ENCODE measurements at regions not wholly inside any gene's neighbourhood (a gene's known extent, or its start where the extent isn't known, plus 50 kb on each side); places are given as distances from the start of the nearest gene placed in this dataset.
A peak's percentile ranks its signal among the peaks of the same experiment; 100 is the strongest.

DNA sequence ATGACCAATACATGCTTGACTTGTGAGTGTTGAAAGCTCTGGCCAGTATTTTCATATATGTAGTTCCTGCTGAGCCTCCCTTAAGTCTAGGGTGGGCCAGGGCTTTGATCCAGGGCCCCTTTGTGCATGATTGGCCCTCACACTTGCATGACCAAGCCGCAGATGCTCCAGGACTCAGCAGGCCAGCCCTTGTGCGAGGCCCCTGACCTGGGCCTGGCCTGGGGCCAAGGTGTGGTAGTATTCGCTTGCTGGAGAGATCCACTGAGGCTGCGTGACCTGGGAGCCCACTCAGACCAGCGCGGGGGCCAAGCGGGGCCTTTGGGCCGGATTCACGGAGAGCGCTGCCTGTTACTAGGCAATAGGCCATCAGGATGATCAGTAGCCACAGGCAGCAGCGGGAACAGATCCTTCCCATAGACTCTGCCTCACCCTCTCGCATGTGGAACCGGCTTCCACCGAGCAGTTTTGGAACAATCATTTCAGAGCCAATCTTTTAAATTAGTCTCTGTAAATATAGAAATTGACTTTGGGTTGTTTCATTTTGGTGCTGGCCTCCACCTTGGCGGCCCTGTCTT, 79.0 kb upstream of the PTCH1 start:
- H3K36me3 ChIP-seq: no peaks in the 10 kb centered on the region
- H3K4me1 ChIP-seq (replicated peaks): no peaks in the 10 kb centered on the region
- no peak overlapping the region for H3K4me3 ChIP-seq
- no peak for DNase-seq (ENCODE audit: low read depth in 1 of 2, low spot score in 2 of 2)
- no peaks in the 10 kb centered on the region for H3K27me3 ChIP-seq (replicated peaks)
- no peak overlapping the region for H3K27ac ChIP-seq
- no peaks in the 10 kb centered on the region for H3K9me3 ChIP-seq (replicated peaks)

DNA sequence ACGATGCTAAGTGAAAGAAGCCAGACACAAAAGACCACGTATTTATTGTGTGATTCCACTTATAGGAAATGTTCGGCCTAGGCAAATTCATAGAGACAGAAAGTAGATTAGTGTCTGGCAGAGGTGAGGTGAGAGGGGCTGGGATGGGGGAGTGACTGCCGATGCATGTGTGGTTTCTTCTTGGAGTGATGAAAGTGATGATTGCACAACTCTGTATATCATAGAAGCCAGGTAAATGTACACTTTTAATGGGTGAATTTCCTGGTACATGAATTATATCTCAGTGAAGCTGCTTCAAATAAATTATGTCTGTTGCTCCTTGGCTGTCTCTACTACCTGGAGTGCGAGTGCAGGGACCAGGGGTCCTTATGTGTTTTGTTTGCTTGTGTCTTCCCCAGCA, 76.2 kb upstream of the PTCH1 start:
- no peak overlapping the region for H3K27ac ChIP-seq
- H3K36me3 ChIP-seq: no peaks in the 10 kb centered on the region
- H3K27me3 ChIP-seq (replicated peaks): no peaks in the 10 kb centered on the region
- H3K9me3 ChIP-seq (replicated peaks): no peaks in the 10 kb centered on the region
- DNase-seq (ENCODE audit: low read depth in 1 of 2, low spot score in 2 of 2): no peak
- H3K4me3 ChIP-seq: no peak overlapping the region
- H3K4me1 ChIP-seq (replicated peaks): peaks cover 15% of the 10 kb centered on the region

DNA sequence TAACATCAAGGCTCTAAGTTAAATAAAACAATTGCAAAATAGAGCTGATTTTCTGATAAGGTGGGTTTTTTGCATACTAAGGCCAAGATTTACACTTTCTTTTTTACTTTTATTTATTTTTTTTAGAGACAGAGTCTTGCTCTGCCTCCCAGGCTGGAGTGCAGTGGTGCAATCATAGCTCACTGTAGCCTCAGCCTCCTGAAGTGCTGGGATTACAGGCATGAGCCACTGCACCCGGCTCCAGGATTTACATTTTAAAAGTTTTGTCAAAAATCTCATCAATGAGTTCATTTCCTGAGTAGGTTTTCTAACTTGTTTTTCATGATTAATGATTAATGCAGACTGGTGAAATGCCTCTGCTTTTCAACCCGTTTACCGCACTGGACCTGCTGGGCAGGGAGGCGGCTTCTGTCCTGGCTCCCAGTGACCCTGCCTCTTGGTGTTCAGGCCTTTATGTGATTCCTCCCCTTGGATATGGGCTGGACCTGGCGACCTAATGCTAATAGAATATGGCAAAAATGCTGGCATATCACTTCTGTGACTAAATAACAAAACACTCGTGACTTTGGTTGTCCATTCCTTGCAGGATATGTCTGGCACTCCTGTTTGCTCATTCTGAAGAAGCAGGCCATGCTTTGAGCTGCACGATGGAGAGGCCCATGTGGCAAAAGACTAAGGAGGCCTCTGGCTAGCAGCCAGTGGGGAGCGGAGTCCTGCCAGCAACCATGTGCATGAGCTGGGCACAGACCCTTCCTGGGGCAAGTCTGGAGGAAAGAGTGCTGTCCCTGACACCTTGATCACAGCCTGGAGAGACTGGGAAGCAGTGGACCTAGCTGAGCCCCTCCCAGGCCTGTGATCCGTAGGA, 72.2 kb upstream of the PTCH1 start:
- Histone ChIP-seq H3K9me3 (replicated peaks) (no peaks in the 10 kb centered on the region), H3K4me1 (replicated peaks) (peaks cover 51% of the 10 kb centered on the region), H3K27me3 (replicated peaks) (no peaks in the 10 kb centered on the region), H3K36me3 (no peaks in the 10 kb centered on the region), H3K27ac (peak overlapping the region; percentile 75), H3K4me3 (no peak overlapping the region)
- DNase-seq (ENCODE audit: low read depth in 1 of 2, low spot score in 2 of 2): no peak

DNA sequence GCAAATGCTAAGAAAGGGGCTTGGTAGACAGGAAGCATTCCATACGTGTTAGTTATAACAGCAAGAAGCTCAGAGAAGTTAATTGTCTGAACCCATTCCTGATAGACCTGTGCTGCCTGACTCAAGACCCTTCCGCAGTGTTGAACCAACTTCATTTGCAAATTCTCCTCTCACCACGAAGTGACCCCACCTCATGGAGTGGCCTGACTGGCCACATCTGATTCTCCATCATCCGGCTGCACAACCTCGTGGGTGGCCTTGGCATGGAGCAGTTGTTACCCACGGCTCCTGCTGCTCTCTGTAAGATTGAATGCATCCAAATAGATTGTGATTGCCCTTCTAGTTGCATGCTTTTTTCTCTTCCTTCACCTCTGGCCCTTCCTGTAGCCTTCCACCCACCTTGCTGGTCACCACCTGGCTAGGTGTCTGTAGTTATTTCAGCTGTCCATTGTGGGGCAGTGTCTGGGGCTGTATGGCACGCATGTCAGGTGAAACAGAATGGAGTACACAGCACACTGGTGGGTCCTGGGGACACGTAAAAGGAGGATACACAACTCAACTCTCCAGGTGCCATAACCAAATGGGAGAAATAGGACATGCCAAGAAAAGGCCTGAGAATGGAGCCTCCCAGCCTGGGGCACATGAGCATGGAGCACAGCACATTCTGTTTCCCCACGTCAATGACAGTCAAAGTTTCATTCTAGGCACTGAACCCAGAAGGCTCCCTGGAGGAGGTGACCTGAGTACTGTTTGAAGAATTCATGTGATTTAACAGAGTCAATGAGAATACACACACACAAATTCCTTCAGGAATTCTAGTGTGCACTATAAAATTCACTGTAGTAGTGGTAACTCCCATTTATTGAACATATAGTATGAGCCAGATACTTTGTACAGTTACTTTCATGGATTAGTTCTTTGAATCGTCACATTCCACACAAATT, 70.5 kb upstream of the PTCH1 start:
- no peaks in the 10 kb centered on the region for H3K36me3 ChIP-seq
- H3K27ac ChIP-seq: peak overlapping the region; percentile 75
- H3K4me1 ChIP-seq (replicated peaks): peaks cover 63% of the 10 kb centered on the region

GRCh38 chr9:95586326-95586725, 69.6 kb upstream of the PTCH1 start:
- H3K36me3 ChIP-seq: no peaks in the 10 kb centered on the region
- H3K27me3 ChIP-seq (replicated peaks): no peaks in the 10 kb centered on the region
- peak overlapping the region; percentile 75 for H3K27ac ChIP-seq
- H3K9me3 ChIP-seq (replicated peaks): no peaks in the 10 kb centered on the region
- no peak overlapping the region for H3K4me3 ChIP-seq
- peaks cover 73% of the 10 kb centered on the region for H3K4me1 ChIP-seq (replicated peaks)
- peak in 1 of 2 experiments; percentile 19 for DNase-seq (ENCODE audit: low read depth in 1 of 2, low spot score in 2 of 2)

More for the DNA sequence above, 70.5 kb upstream of the PTCH1 start:
- no peaks in the 10 kb centered on the region for H3K9me3 ChIP-seq (replicated peaks)
- no peak overlapping the region for H3K4me3 ChIP-seq
- no peaks in the 10 kb centered on the region for H3K27me3 ChIP-seq (replicated peaks)
- DNase-seq (ENCODE audit: low read depth in 1 of 2, low spot score in 2 of 2): peak; percentile 83 to 85

GRCh38 chr9:95585824-95586223, 69.1 kb upstream of the PTCH1 start:
- Histone ChIP-seq H3K36me3 (no peaks in the 10 kb centered on the region), H3K9me3 (replicated peaks) (no peaks in the 10 kb centered on the region), H3K27me3 (replicated peaks) (no peaks in the 10 kb centered on the region), H3K4me3 (no peak overlapping the region), H3K27ac (peak overlapping the region; percentile 75), H3K4me1 (replicated peaks) (peaks cover 78% of the 10 kb centered on the region)
- DNase-seq (ENCODE audit: low read depth in 1 of 2, low spot score in 2 of 2): no peak

DNA sequence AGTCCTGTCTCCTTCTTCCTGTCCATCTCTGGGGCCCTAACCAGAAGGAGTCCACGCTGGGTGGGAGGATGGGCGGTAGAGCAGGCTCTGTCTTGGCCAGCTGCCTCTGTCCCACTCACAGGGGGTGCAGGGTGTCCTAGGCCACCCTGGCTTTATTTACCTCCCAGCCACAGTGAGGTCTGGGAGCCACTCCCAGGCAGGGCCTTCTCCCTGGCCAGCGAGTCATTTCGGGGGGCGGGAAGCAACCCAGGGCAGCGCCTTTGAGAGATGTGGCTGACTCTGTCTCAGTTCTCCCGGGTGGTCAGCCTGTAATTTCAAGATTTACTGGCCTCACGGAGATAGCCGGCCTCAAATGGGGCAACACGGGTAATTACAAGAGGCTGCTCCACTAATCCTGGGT, 67.4 kb upstream of the PTCH1 start:
- H3K9me3 ChIP-seq (replicated peaks): no peaks in the 10 kb centered on the region
- DNase-seq (ENCODE audit: low read depth in 1 of 2, low spot score in 2 of 2): peak; percentile 99
- H3K4me3 ChIP-seq: no peak overlapping the region

GRCh38 chr9:95581900-95582299, 65.1 kb upstream of the PTCH1 start:
- peak overlapping the region; percentile 82 for H3K27ac ChIP-seq

More for the DNA sequence above, 67.4 kb upstream of the PTCH1 start:
- no peaks in the 10 kb centered on the region for H3K36me3 ChIP-seq
- H3K27ac ChIP-seq: peak overlapping the region; percentile 75
- peaks cover 80% of the 10 kb centered on the region for H3K4me1 ChIP-seq (replicated peaks)
- no peaks in the 10 kb centered on the region for H3K27me3 ChIP-seq (replicated peaks)

GRCh38 chr9:95580812-95581761, 64.3 kb upstream of the PTCH1 start:
- peaks cover 62% of the 10 kb centered on the region for H3K4me1 ChIP-seq (replicated peaks)
- no peaks in the 10 kb centered on the region for H3K27me3 ChIP-seq (replicated peaks)
- no peak for DNase-seq (ENCODE audit: low read depth in 1 of 2, low spot score in 2 of 2)
- no peaks in the 10 kb centered on the region for H3K9me3 ChIP-seq (replicated peaks)
- no peaks in the 10 kb centered on the region for H3K36me3 ChIP-seq
- H3K4me3 ChIP-seq: no peak overlapping the region
- peak overlapping the region; percentile 82 for H3K27ac ChIP-seq

More at GRCh38 chr9:95581900-95582299, 65.1 kb upstream of the PTCH1 start:
- Histone ChIP-seq H3K4me1 (replicated peaks) (peaks cover 62% of the 10 kb centered on the region), H3K9me3 (replicated peaks) (no peaks in the 10 kb centered on the region), H3K36me3 (no peaks in the 10 kb centered on the region), H3K4me3 (no peak overlapping the region), H3K27me3 (replicated peaks) (no peaks in the 10 kb centered on the region)
- peak; percentile 84 to 88 for DNase-seq (ENCODE audit: low read depth in 1 of 2, low spot score in 2 of 2)

DNA sequence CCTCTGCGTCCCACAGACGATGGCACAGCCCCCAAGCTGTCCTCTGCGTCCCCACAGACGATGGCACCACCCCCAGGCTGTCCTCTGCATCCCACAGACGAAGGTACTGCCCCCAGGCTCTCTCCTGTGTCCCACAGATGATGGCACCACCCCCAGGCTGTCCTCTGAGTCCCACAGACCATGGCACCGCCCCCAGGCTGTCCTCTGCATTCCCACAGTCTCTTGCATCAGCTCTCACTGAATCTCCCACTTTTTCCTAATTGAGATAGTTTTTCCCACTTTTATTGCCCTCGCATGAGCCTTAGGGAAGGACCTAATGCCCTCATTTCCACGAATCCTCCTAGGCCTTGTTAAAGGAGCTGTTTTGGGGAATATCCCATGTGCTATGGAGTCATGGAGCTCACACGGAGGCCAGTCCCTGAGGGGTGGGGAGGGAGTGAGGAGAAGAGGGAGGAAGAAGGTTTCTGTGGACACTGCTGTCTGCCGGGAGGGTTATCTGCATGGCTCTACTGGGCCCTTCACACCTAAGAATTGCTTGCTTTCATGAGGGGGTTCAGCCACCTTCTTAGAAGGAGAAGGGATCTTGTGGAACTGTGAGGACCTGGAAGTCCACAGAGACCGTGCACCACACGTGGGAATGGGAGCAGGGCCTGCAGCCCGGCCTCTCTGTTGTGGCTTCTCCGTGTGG, 58.2 kb upstream of the PTCH1 start:
- H3K36me3 ChIP-seq: no peaks in the 10 kb centered on the region

DNA sequence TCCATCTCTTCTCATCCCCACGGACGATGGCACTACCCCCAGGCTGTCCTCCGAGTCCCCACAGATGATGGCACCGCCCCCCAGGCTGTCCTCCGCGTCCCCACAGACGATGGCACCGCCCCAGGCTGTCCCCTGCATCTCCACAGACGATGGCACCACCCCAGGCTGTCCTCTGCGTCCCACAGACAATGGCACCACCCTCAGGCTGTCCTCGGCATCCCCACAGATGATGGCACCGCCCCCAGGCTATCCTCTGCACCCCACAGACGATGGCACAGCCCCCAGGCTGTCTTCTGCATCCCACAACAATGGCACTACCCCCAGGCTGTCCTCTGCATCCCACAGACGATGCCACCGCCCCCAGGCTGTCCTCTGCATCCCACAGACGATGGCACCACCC, 57.4 kb upstream of the PTCH1 start:
- Histone ChIP-seq H3K27ac (no peak overlapping the region; the same call in 1 of the 2 replicates), H3K4me3 (no peak overlapping the region), H3K9me3 (replicated peaks) (no peaks in the 10 kb centered on the region), H3K27me3 (replicated peaks) (no peaks in the 10 kb centered on the region), H3K36me3 (no peaks in the 10 kb centered on the region), H3K4me1 (replicated peaks) (peaks cover 66% of the 10 kb centered on the region)
- DNase-seq (ENCODE audit: low read depth in 1 of 2, low spot score in 2 of 2): no peak

More for the DNA sequence above, 58.2 kb upstream of the PTCH1 start:
- H3K4me3 ChIP-seq: no peak overlapping the region
- DNase-seq (ENCODE audit: low read depth in 1 of 2, low spot score in 2 of 2): no peak
- peaks cover 57% of the 10 kb centered on the region for H3K4me1 ChIP-seq (replicated peaks)
- H3K9me3 ChIP-seq (replicated peaks): no peaks in the 10 kb centered on the region
- H3K27me3 ChIP-seq (replicated peaks): no peaks in the 10 kb centered on the region
- no peak overlapping the region for H3K27ac ChIP-seq

DNA sequence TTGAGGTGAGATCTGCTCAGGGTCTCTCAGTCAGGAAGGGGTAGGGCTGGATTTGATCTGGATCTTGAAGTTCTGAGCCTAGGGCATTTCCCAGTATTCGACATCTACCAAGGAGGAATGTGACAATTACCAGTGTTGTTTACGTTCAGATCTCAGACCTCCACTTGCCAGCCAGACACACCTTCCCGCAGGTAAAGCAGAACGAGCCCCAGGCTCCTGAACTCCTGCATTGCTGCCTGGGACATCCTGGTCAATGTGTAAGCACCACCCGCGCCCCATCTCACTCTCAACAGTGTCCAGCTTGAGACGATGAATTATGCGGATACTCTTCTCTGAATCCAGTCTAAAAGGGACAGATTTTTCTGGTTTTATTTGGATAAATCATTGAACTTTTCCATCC, 56.7 kb upstream of the PTCH1 start:
- Histone ChIP-seq H3K27ac (peak overlapping the region; percentile 69), H3K9me3 (replicated peaks) (no peaks in the 10 kb centered on the region), H3K36me3 (no peaks in the 10 kb centered on the region), H3K4me1 (replicated peaks) (peaks cover 67% of the 10 kb centered on the region), H3K4me3 (no peak overlapping the region), H3K27me3 (replicated peaks) (no peaks in the 10 kb centered on the region)
- no peak for DNase-seq (ENCODE audit: low read depth in 1 of 2, low spot score in 2 of 2)
